CD4-positive, alpha-beta memory T cell (primary cell): ENCODE measurements at regions not wholly inside any gene's neighbourhood (a gene's known extent, or its start where the extent isn't known, plus 50 kb on each side); places are given as distances from the start of the nearest gene placed in this dataset.

Experiments used
- CTCF ChIA-PET: fragments of 350-600 bp; sonication (Branson Sonifier 250); formaldehyde crosslinking; loops from one replicate; lab custom pipeline; 2021; ENCODE audit warnings: inconsistent platforms; ENCODE audit not compliant: partially characterized antibody; lab: Charles Lee
- POLR2A ChIA-PET: fragments of 350-600 bp; sonication (Branson Sonifier 250); formaldehyde crosslinking; loops from one replicate; lab custom pipeline; 2021; ENCODE audit not compliant: partially characterized antibody; lab: Charles Lee
- DNase-seq, 5 donors: peaks; one replicate each; pipeline versions ENCODE4 v3.0.0 to v3.0.0-alpha.2; 2020 to 2022; ENCODE audit warnings: mixed read lengths in 1 of 5
- H3K27ac ChIP-seq: one replicate; pipeline ENCODE4 v1.7.0; 2013; ENCODE audit warnings: low read depth, low read length
- H3K27me3 ChIP-seq: 2 replicates; pipeline ENCODE4 v1.7.0; 2013; ENCODE audit warnings: mild to moderate bottlenecking, low read length, moderate library complexity; ENCODE audit not compliant: insufficient read depth
- H3K36me3 ChIP-seq: 2 replicates; pipeline ENCODE4 v1.7.0; 2013; ENCODE audit warnings: mild to moderate bottlenecking, low read length, moderate library complexity; ENCODE audit not compliant: insufficient read depth
- H3K4me1 ChIP-seq: 2 replicates; pipeline ENCODE4 v1.7.0; 2013; ENCODE audit warnings: mild to moderate bottlenecking, low read length, moderate library complexity; ENCODE audit not compliant: insufficient read depth
- H3K4me3 ChIP-seq, 2 donors: one replicate each; pipeline ENCODE4 v1.7.0; 2013; ENCODE audit warnings: low read length in 2 of 2, mild to moderate bottlenecking in 1 of 2
- H3K9me3 ChIP-seq, 2 donors: one replicate each; pipeline ENCODE4 v1.7.0; 2013; ENCODE audit warnings: low read length in 2 of 2, control low read depth in 1 of 2; ENCODE audit not compliant: control insufficient read depth in 1 of 2
- H3K27ac Mint-ChIP-seq, 7 donors: one replicate each; pipeline ENCODE4 v1.8.0; 2020 to 2021; ENCODE audit warnings: mixed read lengths in 7 of 7, mild to moderate bottlenecking in 6 of 7, inconsistent platforms in 3 of 7, moderate library complexity in 3 of 7
- H3K27me3 Mint-ChIP-seq, 2 donors: one replicate each; pipeline ENCODE4 v1.8.0; 2020 to 2021; ENCODE audit warnings: mixed read lengths in 2 of 2
- H3K36me3 Mint-ChIP-seq, 2 donors: one replicate each; pipeline ENCODE4 v1.8.0; 2020 to 2021; ENCODE audit warnings: mixed read lengths in 2 of 2, inconsistent platforms in 1 of 2, mild to moderate bottlenecking in 1 of 2
- H3K4me1 Mint-ChIP-seq, 4 donors: one replicate each; pipeline ENCODE4 v1.8.0; 2020 to 2021; ENCODE audit warnings: mixed read lengths in 4 of 4, mild to moderate bottlenecking in 1 of 4
- H3K4me3 Mint-ChIP-seq, 8 donors: one replicate each; pipeline ENCODE4 v1.8.0; 2020 to 2021; ENCODE audit warnings: mixed read lengths in 8 of 8, mild to moderate bottlenecking in 7 of 8, moderate library complexity in 6 of 8, inconsistent platforms in 3 of 8
- H3K9me3 Mint-ChIP-seq, 8 donors: one replicate each; pipeline ENCODE4 v1.8.0; 2020 to 2021; ENCODE audit warnings: mixed read lengths in 8 of 8, mild to moderate bottlenecking in 5 of 8, inconsistent platforms in 3 of 8, moderate library complexity in 1 of 8
- intact Hi-C: fragments of 100-400 bp; cut with micrococcal nuclease; formaldehyde crosslinking; loops from one replicate; pipeline ENCODE4 v1.15.1; 2023

GRCh38 chr3:31186041-31186440 is 291.6 kb upstream of the GADL1 start:
- Histone ChIP-seq H3K27me3 (no peaks in the 10 kb centered on the region), H3K36me3 (no peaks in the 10 kb centered on the region), H3K4me1 (peaks cover 6% of the 10 kb centered on the region), H3K27ac (no peak overlapping the region), H3K9me3 (no peaks in the 10 kb centered on the region), H3K4me3 (no peak overlapping the region)
- intact Hi-C loops = no loop called here
- H3K4me3 Mint-ChIP-seq = no peak overlapping the region
- CTCF ChIA-PET = interaction anchor here (1.0 kb wide), 1 partner anchor 14 kb away, joined by 3 read pairs; no protein-coding TSS in a partner anchor
- POLR2A ChIA-PET = interaction anchor here (1.1 kb wide), 1 partner anchor 9 kb away, joined by 3 read pairs; no protein-coding TSS in a partner anchor
- no peaks in the 10 kb centered on the region for H3K27me3 Mint-ChIP-seq
- no peaks in the 10 kb centered on the region for H3K36me3 Mint-ChIP-seq
- H3K4me1 Mint-ChIP-seq = peaks cover 0 to 6% (median 5%) of the 10 kb centered on the region in 4 donors
- H3K9me3 Mint-ChIP-seq = no peaks in the 10 kb centered on the region
- no peak overlapping the region for H3K27ac Mint-ChIP-seq
- no peak for DNase-seq

DNA sequence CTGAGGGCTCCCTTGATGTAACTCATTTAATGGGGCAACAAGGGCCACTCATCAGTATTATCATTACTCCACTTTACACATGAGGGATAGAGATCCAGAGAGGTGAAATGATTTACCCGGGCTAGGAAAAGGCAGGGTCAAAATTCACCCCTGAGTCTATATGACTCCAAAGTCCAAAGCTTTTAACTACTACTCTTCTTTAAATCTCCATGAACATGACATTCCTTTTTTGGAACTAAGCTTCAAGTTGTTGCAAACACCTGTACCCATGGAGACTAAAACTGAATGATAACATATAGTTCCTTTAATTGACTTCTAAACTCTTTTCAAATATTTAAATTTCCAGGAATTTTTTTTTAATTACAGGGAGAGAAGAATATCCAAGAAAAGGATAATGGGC is 292.9 kb upstream of the GADL1 start:
- H3K27me3 ChIP-seq = no peaks in the 10 kb centered on the region
- no peak overlapping the region for H3K27ac Mint-ChIP-seq
- POLR2A ChIA-PET = interaction anchor here (1.3 kb wide), 1 partner anchor 9 kb away, joined by 3 read pairs; no protein-coding TSS in a partner anchor
- H3K9me3 ChIP-seq = no peaks in the 10 kb centered on the region
- no peaks in the 10 kb centered on the region for H3K36me3 ChIP-seq
- no peaks in the 10 kb centered on the region for H3K27me3 Mint-ChIP-seq
- H3K9me3 Mint-ChIP-seq = no peaks in the 10 kb centered on the region
- H3K4me1 ChIP-seq = peaks cover 6% of the 10 kb centered on the region
- H3K36me3 Mint-ChIP-seq = no peaks in the 10 kb centered on the region
- DNase-seq = no peak
- intact Hi-C loops = no loop called here
- CTCF ChIA-PET = interaction anchor here (0.7 kb wide), 1 partner anchor 239 kb away, joined by 4 read pairs; no protein-coding TSS in a partner anchor
- H3K4me3 Mint-ChIP-seq = no peak overlapping the region
- peaks cover 0 to 9% (median 5%) of the 10 kb centered on the region in 4 donors for H3K4me1 Mint-ChIP-seq
- no peak overlapping the region for H3K27ac ChIP-seq
- H3K4me3 ChIP-seq = no peak overlapping the region

- no peaks in the 10 kb centered on the region for H3K9me3 Mint-ChIP-seq
- H3K4me3 ChIP-seq = no peak overlapping the region
- no peak overlapping the region for H3K27ac ChIP-seq
- no peak overlapping the region for H3K4me3 Mint-ChIP-seq
- peaks cover 6% of the 10 kb centered on the region for H3K4me1 ChIP-seq
- no peaks in the 10 kb centered on the region for H3K36me3 ChIP-seq
- DNase-seq = no peak
- no peaks in the 10 kb centered on the region for H3K27me3 Mint-ChIP-seq
- CTCF ChIA-PET = no interaction called here
- H3K27me3 ChIP-seq = no peaks in the 10 kb centered on the region
- intact Hi-C loops = no loop called here
- no peaks in the 10 kb centered on the region for H3K9me3 ChIP-seq
- no peaks in the 10 kb centered on the region for H3K36me3 Mint-ChIP-seq
- peak overlapping the region in 1 of 7 donors; percentile 13 for H3K27ac Mint-ChIP-seq
- POLR2A ChIA-PET = interaction anchor here (1.3 kb wide), 1 partner anchor 9 kb away, joined by 3 read pairs; no protein-coding TSS in a partner anchor
- peaks cover 0 to 9% (median 5%) of the 10 kb centered on the region in 4 donors for H3K4me1 Mint-ChIP-seq
Measured at GRCh38 chr3:31188112-31188511, 293.7 kb upstream of the GADL1 start.

- H3K27ac ChIP-seq = no peak overlapping the region
- no peaks in the 10 kb centered on the region for H3K36me3 ChIP-seq
- H3K4me3 ChIP-seq = no peak overlapping the region
- no peak overlapping the region for H3K4me3 Mint-ChIP-seq
- POLR2A ChIA-PET = interaction anchor here (1.3 kb wide), 1 partner anchor 14 kb away, joined by 3 read pairs; no protein-coding TSS in a partner anchor
- no peaks in the 10 kb centered on the region for H3K9me3 Mint-ChIP-seq
- peaks cover 6 to 15% (median 10%) of the 10 kb centered on the region in 4 donors for H3K4me1 Mint-ChIP-seq
- H3K9me3 ChIP-seq = no peaks in the 10 kb centered on the region
- DNase-seq = no peak
- peaks cover 6% of the 10 kb centered on the region for H3K4me1 ChIP-seq
- CTCF ChIA-PET = no interaction called here
- no peaks in the 10 kb centered on the region for H3K36me3 Mint-ChIP-seq
- H3K27ac Mint-ChIP-seq = no peak overlapping the region
- H3K27me3 ChIP-seq = no peaks in the 10 kb centered on the region
- intact Hi-C loops = no loop called here
- H3K27me3 Mint-ChIP-seq = no peaks in the 10 kb centered on the region
Measured at GRCh38 chr3:31189330-31189729, 294.9 kb upstream of the GADL1 start.

DNA sequence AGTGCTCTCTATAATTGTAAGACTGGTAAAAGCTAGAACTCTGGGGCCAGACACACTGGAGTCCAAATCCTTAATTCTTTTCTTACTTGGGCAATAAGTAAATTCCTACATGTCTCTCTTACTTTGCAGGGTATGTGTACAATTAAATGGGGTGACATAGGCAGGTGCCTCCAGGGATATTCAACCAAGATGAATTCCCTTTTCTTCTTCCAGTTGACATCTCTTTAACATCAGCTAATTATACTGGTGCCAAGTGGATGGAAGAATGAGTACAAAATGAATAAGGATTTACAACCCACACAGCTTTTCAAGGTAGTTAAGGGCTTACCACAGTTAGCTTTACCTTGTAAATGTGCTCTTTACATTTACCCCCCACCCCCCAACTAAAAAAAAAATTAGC is 295.5 kb upstream of the GADL1 start:
- POLR2A ChIA-PET = interaction anchor here (1.3 kb wide), 1 partner anchor 14 kb away, joined by 3 read pairs; no protein-coding TSS in a partner anchor
- Mint-ChIP-seq H3K9me3 (no peaks in the 10 kb centered on the region), H3K36me3 (no peaks in the 10 kb centered on the region), H3K27me3 (no peaks in the 10 kb centered on the region), H3K4me3 (no peak overlapping the region), H3K27ac (no peak overlapping the region), H3K4me1 (peaks cover 6 to 15% (median 11%) of the 10 kb centered on the region in 4 donors)
- H3K27me3 ChIP-seq = no peaks in the 10 kb centered on the region
- no peak for DNase-seq
- CTCF ChIA-PET = no interaction called here
- no peak overlapping the region for H3K27ac ChIP-seq
- H3K9me3 ChIP-seq = no peaks in the 10 kb centered on the region
- H3K36me3 ChIP-seq = no peaks in the 10 kb centered on the region
- intact Hi-C loops = no loop called here
- H3K4me3 ChIP-seq = no peak overlapping the region
- H3K4me1 ChIP-seq = peaks cover 6% of the 10 kb centered on the region

DNA sequence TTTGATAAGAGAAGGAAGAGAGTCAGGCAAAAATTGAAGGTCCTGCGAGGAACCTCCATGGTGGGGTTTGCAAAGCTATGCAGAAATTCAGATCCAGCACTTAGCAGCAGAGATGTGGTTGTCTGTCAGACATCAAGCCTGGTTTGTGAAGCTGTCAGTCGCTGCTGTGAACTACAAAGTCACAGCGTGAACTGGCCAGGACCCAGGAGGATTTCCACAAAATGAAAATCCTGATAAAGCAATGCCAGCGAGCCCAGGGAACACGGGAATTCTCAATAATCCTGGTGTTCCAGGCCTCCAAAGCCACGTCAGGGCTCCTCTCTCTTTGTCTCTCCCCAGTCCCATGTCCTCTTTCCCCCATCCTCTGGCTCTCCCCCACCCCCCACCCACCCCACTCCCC is 296.9 kb upstream of the GADL1 start:
- H3K27ac ChIP-seq = no peak overlapping the region
- intact Hi-C loops = no loop called here
- ChIA-PET CTCF (no interaction called here), POLR2A (no interaction called here)
- no peak overlapping the region for H3K4me3 Mint-ChIP-seq
- H3K27me3 Mint-ChIP-seq = no peaks in the 10 kb centered on the region
- peaks cover 6% of the 10 kb centered on the region for H3K4me1 ChIP-seq
- no peak overlapping the region for H3K27ac Mint-ChIP-seq
- no peak overlapping the region for H3K4me3 ChIP-seq
- H3K9me3 ChIP-seq = no peaks in the 10 kb centered on the region
- no peaks in the 10 kb centered on the region for H3K27me3 ChIP-seq
- DNase-seq = no peak
- H3K9me3 Mint-ChIP-seq = no peaks in the 10 kb centered on the region
- peaks cover 6 to 16% (median 13%) of the 10 kb centered on the region in 4 donors for H3K4me1 Mint-ChIP-seq
- H3K36me3 ChIP-seq = no peaks in the 10 kb centered on the region
- no peaks in the 10 kb centered on the region for H3K36me3 Mint-ChIP-seq

DNA sequence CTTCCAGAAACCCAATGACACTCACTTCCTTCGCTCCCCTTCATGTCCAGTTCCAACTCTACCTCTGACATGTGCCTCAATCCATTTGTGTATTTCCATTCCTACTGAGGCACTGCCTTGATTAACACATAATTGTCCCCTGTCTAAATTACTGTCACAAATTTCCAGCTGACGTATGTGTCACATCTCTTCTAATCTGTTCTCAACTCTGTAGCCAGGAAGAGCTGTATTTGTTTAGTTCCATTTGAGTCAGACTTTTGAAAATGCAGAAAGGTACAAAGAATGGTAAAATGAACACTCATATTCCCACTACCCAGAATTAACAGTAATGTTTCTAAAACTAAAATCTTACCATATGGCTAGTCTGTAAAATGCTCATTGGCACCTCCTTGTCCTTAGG is 299.0 kb upstream of the GADL1 start:
- ChIA-PET POLR2A (no interaction called here), CTCF (no interaction called here)
- no peaks in the 10 kb centered on the region for H3K4me1 ChIP-seq
- H3K4me3 Mint-ChIP-seq = no peak overlapping the region
- no peak for DNase-seq
- H3K36me3 Mint-ChIP-seq = no peaks in the 10 kb centered on the region
- H3K9me3 Mint-ChIP-seq = no peaks in the 10 kb centered on the region
- no peaks in the 10 kb centered on the region for H3K36me3 ChIP-seq
- no peaks in the 10 kb centered on the region for H3K27me3 Mint-ChIP-seq
- no peak overlapping the region for H3K4me3 ChIP-seq
- no peaks in the 10 kb centered on the region for H3K9me3 ChIP-seq
- no peak overlapping the region for H3K27ac ChIP-seq
- no peaks in the 10 kb centered on the region for H3K27me3 ChIP-seq
- H3K27ac Mint-ChIP-seq = no peak overlapping the region
- intact Hi-C loops = no loop called here
- peaks cover 6 to 11% (median 9%) of the 10 kb centered on the region in 4 donors for H3K4me1 Mint-ChIP-seq
